ENCODE measurements at regions not wholly inside any gene's neighbourhood (a gene's known extent, or its start where the extent isn't known, plus 50 kb on each side); places are given as distances from the start of the nearest gene placed in this dataset.
"Not testable (repeated sequence)": the region's sequence is repeated elsewhere in the genome, so short reads cannot be mapped to it uniquely, and the experiment has no call there.

DNA sequence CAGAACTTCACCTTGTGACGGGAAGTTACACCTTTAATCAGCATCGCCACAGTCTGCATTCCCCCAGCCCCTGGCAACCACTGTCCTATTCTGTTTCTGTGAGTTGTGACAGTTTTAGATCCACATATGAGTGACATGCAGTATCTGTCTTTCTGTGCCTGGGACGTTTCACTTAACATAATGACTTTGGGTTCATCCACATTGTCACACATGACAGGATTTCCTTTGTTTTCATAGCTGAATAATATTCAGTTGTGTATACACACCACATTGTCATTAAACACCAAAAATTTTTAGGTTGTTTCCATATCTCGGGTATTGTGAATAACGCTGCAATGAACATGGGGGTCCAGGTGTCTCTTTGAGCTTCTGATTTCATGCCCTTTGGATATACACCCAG is 62.6 kb upstream of the BDH1 start:
- intact Hi-C loops (cut with DNase I); H3K27me3 ChIP-seq; H3K27ac ChIP-seq; H3K9me3 ChIP-seq; DNase-seq; H3K4me1 ChIP-seq; H3K4me3 ChIP-seq: not testable (repeated sequence)
- H3K36me3 ChIP-seq, result peaks cover 0 to 84% (median 40%) of the 10 kb centered on the region in 4 donors
- 90 to 91% methylated on average over 5 of the region's 5 CpGs for WGBS, 2 donors

DNA sequence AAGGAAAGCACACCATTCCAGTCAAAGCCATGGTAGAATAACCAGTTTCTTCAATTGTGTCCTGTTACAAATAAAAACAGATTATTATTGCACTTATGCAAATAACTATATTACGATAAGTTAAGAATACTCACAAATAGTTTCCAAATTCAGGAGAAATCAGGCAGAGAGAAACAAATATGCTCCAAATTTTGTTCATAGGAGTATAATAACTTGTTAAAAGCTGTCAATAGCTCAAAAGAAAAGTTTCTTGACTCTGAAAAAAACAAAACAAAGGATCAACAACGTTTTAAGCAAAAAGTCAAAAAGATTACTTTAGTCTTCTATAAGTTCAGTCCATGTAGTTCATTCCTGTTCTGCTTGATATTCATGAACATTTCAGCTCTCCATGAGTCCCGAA is 59.7 kb upstream of the BDH1 start:
- Histone ChIP-seq H3K36me3 (peaks cover 6 to 96% (median 46%) of the 10 kb centered on the region in 4 donors), H3K9me3 (no peaks in the 10 kb centered on the region), H3K27me3 (no peaks in the 10 kb centered on the region), H3K27ac (no peak overlapping the region), H3K4me1 (no peaks in the 10 kb centered on the region), H3K4me3 (no peak overlapping the region)
- no peak for DNase-seq
- 93 to 96% methylated on average over 3 of the region's 3 CpGs for WGBS, 2 donors
- TF ChIP-seq EP300 (IDR thresholded peaks at IDR 0.05) (no peak), POLR2AphosphoS5 (IDR thresholded peaks at IDR 0.05) (no peak), POLR2A (IDR thresholded peaks at IDR 0.05) (no peak)
- intact Hi-C loops (cut with DNase I), result no loop called here

DNA sequence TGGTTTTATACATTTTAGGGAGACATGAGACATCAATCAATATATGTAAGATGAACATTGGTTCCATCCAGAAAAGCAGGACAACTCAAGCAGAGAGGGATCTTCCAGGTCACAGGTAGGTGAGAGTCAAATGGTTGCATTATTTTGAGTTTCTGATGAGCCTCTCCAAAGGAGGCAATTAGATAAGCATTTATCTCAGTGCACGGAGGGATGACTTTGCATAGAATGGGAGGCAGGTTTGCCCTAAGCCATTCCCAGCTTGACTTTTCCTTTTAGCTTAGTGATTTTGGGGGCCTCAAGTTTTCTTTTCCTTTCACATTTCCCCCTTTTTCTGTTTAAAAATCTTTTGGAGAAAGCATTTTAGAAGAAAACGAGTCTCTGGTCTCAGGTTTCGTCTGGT is 58.4 kb upstream of the BDH1 start:
- intact Hi-C loops (cut with DNase I); H3K4me3 ChIP-seq; H3K4me1 ChIP-seq; H3K27me3 ChIP-seq; H3K27ac ChIP-seq; H3K9me3 ChIP-seq; DNase-seq: not testable (repeated sequence)
- H3K36me3 ChIP-seq, result peaks cover 6 to 88% (median 37%) of the 10 kb centered on the region in 4 donors
- WGBS, 2 donors, result 96 to 97% methylated on average over 3 of the region's 3 CpGs

DNA sequence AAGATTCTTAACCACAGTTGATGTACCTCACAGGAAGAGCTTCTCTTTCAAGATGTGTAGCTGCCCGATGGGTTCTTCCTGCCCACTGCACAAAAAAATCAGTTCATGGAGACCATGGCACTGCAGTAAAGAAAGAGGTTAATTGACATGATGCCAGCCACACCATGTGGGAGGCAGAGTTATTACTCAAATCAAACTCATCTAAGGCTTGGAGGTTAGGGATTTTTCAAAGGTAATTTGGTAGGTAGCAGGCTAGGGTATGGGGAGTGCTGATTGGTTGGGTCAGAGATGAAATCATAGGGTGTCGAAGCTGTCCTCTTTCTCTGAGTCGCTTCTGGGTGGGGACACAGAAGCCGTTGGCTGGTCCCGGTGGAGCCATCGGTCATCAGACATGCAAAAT is 57.4 kb upstream of the BDH1 start:
- Histone ChIP-seq H3K9me3 (no peaks in the 10 kb centered on the region), H3K27ac (no peak overlapping the region), H3K4me3 (no peak overlapping the region), H3K27me3 (no peaks in the 10 kb centered on the region), H3K4me1 (no peaks in the 10 kb centered on the region), H3K36me3 (peaks cover 6 to 88% (median 43%) of the 10 kb centered on the region in 4 donors)
- DNase-seq, result no peak
- no peak for TF ChIP-seq POLR2A (IDR thresholded peaks at IDR 0.05)
- TF ChIP-seq, protein P1, sequence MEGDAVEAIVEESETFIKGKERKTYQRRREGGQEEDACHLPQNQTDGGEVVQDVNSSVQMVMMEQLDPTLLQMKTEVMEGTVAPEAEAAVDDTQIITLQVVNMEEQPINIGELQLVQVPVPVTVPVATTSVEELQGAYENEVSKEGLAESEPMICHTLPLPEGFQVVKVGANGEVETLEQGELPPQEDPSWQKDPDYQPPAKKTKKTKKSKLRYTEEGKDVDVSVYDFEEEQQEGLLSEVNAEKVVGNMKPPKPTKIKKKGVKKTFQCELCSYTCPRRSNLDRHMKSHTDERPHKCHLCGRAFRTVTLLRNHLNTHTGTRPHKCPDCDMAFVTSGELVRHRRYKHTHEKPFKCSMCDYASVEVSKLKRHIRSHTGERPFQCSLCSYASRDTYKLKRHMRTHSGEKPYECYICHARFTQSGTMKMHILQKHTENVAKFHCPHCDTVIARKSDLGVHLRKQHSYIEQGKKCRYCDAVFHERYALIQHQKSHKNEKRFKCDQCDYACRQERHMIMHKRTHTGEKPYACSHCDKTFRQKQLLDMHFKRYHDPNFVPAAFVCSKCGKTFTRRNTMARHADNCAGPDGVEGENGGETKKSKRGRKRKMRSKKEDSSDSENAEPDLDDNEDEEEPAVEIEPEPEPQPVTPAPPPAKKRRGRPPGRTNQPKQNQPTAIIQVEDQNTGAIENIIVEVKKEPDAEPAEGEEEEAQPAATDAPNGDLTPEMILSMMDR (IDR thresholded peaks at IDR 0.05), result no peak
- no peak for TF ChIP-seq POLR2AphosphoS5 (IDR thresholded peaks at IDR 0.05)
- no peak for TF ChIP-seq EP300 (IDR thresholded peaks at IDR 0.05)
- intact Hi-C loops (cut with DNase I), result no loop called here
- 87 to 88% methylated on average over 6 of the region's 6 CpGs for WGBS, 2 donors

DNA sequence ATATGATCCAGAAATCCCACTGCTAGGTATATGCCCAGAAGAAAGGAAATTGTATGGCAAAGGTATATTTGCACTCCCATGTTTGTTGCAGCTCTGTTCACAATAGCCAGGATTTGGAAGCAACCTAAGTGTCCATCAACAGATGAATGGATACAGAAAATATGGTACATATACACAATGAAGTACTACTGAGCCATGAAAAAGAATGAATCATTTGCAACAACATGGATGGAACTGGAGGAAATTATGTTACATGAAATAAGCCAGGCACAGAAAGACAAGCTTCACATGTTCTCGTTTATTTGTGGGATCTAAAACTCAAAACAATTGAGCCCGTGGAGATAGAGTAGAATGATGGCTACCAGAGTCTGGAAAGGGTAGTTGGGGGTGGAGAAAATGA is 55.5 kb upstream of the BDH1 start:
- H3K4me3 ChIP-seq, result no peak overlapping the region
- no peak overlapping the region for H3K27ac ChIP-seq
- H3K36me3 ChIP-seq, result peaks cover 6 to 92% (median 54%) of the 10 kb centered on the region in 4 donors
- H3K27me3 ChIP-seq, result no peaks in the 10 kb centered on the region
- TF ChIP-seq EP300 (IDR thresholded peaks at IDR 0.05), result no peak
- TF ChIP-seq POLR2A (IDR thresholded peaks at IDR 0.05), result no peak
- no peak for TF ChIP-seq POLR2AphosphoS5 (IDR thresholded peaks at IDR 0.05)
- TF ChIP-seq, protein P1 (IDR thresholded peaks at IDR 0.05), result no peak
- H3K9me3 ChIP-seq, result no peaks in the 10 kb centered on the region
- 94 to 97% methylated on average over 2 of the region's 2 CpGs for WGBS, 2 donors
- no peak for DNase-seq
- intact Hi-C loops (cut with DNase I), result no loop called here
- H3K4me1 ChIP-seq, result no peaks in the 10 kb centered on the region

DNA sequence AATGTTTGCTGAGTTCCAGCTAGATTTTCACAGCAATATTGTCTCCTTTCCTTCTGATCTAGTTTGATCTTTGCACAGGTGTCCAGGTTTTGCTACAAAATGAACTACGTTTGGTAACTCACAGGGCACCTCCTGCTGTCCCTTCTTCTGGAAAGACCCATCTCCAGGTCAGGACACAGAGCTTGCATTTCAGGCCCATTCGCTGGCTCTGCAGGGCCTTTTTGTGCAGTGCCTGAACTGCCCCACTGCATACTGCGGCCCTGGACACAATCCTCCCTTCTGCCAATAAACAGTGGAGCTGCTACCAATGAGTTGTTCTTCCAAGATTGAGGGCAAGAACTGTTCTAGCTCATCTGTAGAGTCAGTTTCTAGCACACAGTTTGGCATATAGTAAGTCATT is 50.7 kb upstream of the BDH1 start:
- no peaks in the 10 kb centered on the region for H3K9me3 ChIP-seq
- intact Hi-C loops (cut with DNase I), result no loop called here
- no peaks in the 10 kb centered on the region for H3K27me3 ChIP-seq
- no peak for DNase-seq
- no peak for TF ChIP-seq POLR2AphosphoS5 (IDR thresholded peaks at IDR 0.05)
- TF ChIP-seq, protein P1 (IDR thresholded peaks at IDR 0.05), result no peak
- TF ChIP-seq EP300 (IDR thresholded peaks at IDR 0.05), result no peak
- no peak for TF ChIP-seq POLR2A (IDR thresholded peaks at IDR 0.05)
- H3K4me3 ChIP-seq, result no peak overlapping the region
- no peaks in the 10 kb centered on the region for H3K4me1 ChIP-seq
- H3K27ac ChIP-seq, result no peak overlapping the region
- H3K36me3 ChIP-seq, result peaks cover 0 to 70% (median 33%) of the 10 kb centered on the region in 4 donors
- 96% methylated on average over 3 of the region's 3 CpGs for WGBS, 2 donors
